H9 (cell line): ENCODE measurements at regions not wholly inside any gene's neighbourhood (a gene's known extent, or its start where the extent isn't known, plus 50 kb on each side); places are given as distances from the start of the nearest gene placed in this dataset.

Source experiments
- DNase-seq: peaks from one replicate; pipeline ENCODE4 v3.0.0-alpha.2; 2017
- H2AFZ ChIP-seq: one replicate; pipeline ENCODE4 v1.6.1; 2013; ENCODE audit warnings: mild to moderate bottlenecking, low read length, control low read depth, moderate library complexity
- H2AK5ac ChIP-seq: 2 replicates; pipeline ENCODE4 v1.6.1; 2013; ENCODE audit warnings: low read length, control low read depth, mixed read lengths; ENCODE audit not compliant: insufficient read length
- H2BK120ac ChIP-seq: one replicate; pipeline ENCODE4 v1.6.1; 2013; ENCODE audit warnings: low read depth, mild to moderate bottlenecking, low read length, control low read depth, inconsistent platforms; ENCODE audit not compliant: poor library complexity, severe bottlenecking
- H2BK12ac ChIP-seq: 2 replicates; pipeline ENCODE4 v1.6.1; 2013; ENCODE audit warnings: low read length, control low read depth, mixed read lengths, low read depth; ENCODE audit not compliant: insufficient read length
- H2BK15ac ChIP-seq: 2 replicates; pipeline ENCODE4 v1.6.1; 2013; ENCODE audit warnings: low read depth, low read length, control low read depth
- H2BK20ac ChIP-seq: one replicate; pipeline ENCODE4 v1.6.1; 2013; ENCODE audit warnings: low read depth, mild to moderate bottlenecking, low read length, control low read depth, inconsistent platforms; ENCODE audit not compliant: poor library complexity, severe bottlenecking
- H2BK5ac ChIP-seq: 2 replicates; pipeline ENCODE4 v1.6.1; 2013; ENCODE audit warnings: low read length, control low read depth, mixed read lengths; ENCODE audit not compliant: insufficient read length
- H3K14ac ChIP-seq: 2 replicates; pipeline ENCODE4 v1.6.1; 2013; ENCODE audit warnings: low read length, control low read depth; ENCODE audit not compliant: insufficient read depth
- H3K18ac ChIP-seq: 2 replicates; pipeline ENCODE4 v1.6.1; 2013; ENCODE audit warnings: low read depth, mild to moderate bottlenecking, mixed read lengths, low read length, control low read depth; ENCODE audit not compliant: insufficient read length
- H3K23ac ChIP-seq: 2 replicates; pipeline ENCODE4 v1.6.1; 2013; ENCODE audit warnings: low read length, control low read depth, mixed read lengths, low read depth; ENCODE audit not compliant: insufficient read length
- H3K23me2 ChIP-seq: 2 replicates; pipeline ENCODE4 v1.6.1; 2013; ENCODE audit warnings: low read depth, mild to moderate bottlenecking, mixed read lengths, low read length, control low read depth; ENCODE audit not compliant: insufficient read length, poor library complexity, severe bottlenecking
- H3K27ac ChIP-seq: 2 replicates; pipeline ENCODE4 v1.5.1; 2013; ENCODE audit warnings: low read length, control low read depth, mixed read lengths, low read depth; ENCODE audit not compliant: insufficient read length
- H3K27me3 ChIP-seq: 2 replicates; pipeline ENCODE4 v1.6.1; 2013; ENCODE audit warnings: low read length, control low read depth, inconsistent platforms; ENCODE audit not compliant: insufficient read depth
- H3K4ac ChIP-seq: 2 replicates; pipeline ENCODE4 v1.6.1; 2013; ENCODE audit warnings: low read depth, mild to moderate bottlenecking, control low read depth, inconsistent platforms, low read length, moderate library complexity
- H3K4me1 ChIP-seq: 2 replicates; pipeline ENCODE4 v1.6.1; 2013; ENCODE audit warnings: low read length, control low read depth, inconsistent platforms; ENCODE audit not compliant: insufficient read depth
- H3K4me2 ChIP-seq: 2 replicates; pipeline ENCODE4 v1.6.1; 2013; ENCODE audit warnings: low read length, control low read depth, mixed read lengths; ENCODE audit not compliant: insufficient read length, insufficient read depth
- H3K56ac ChIP-seq: 2 replicates; pipeline ENCODE4 v1.6.1; 2013; ENCODE audit warnings: low read depth, mild to moderate bottlenecking, mixed read lengths, low read length, control low read depth; ENCODE audit not compliant: insufficient read length
- H3K79me1 ChIP-seq: 2 replicates; pipeline ENCODE4 v1.6.1; 2013; ENCODE audit warnings: low read depth, mild to moderate bottlenecking, moderate library complexity, low read length, control low read depth, inconsistent platforms; ENCODE audit not compliant: insufficient read depth, poor library complexity, severe bottlenecking
- H3K79me2 ChIP-seq: 2 replicates; pipeline ENCODE4 v1.6.1; 2013; ENCODE audit warnings: low read length, control low read depth, inconsistent platforms; ENCODE audit not compliant: insufficient read depth
- H3K9ac ChIP-seq: 2 replicates; pipeline ENCODE4 v1.6.1; 2013; ENCODE audit warnings: low read length, control low read depth, mixed read lengths; ENCODE audit not compliant: insufficient read length; ENCODE audit errors: extremely low read depth
- H3K9me3 ChIP-seq: one replicate; pipeline ENCODE4 v1.6.1; 2013; ENCODE audit warnings: low read depth, low read length, inconsistent platforms; ENCODE audit not compliant: control insufficient read depth
- H3T11ph ChIP-seq: one replicate; pipeline ENCODE4 v1.6.1; 2013; ENCODE audit warnings: mild to moderate bottlenecking, low read length, control low read depth, inconsistent platforms
- H4K20me1 ChIP-seq: one replicate; pipeline ENCODE4 v1.6.1; 2013; ENCODE audit not compliant: control insufficient read depth, insufficient read length, insufficient read depth
- H4K5ac ChIP-seq: 2 replicates; pipeline ENCODE4 v1.6.1; 2013; ENCODE audit warnings: low read depth, mild to moderate bottlenecking, mixed read lengths, low read length, control low read depth; ENCODE audit not compliant: insufficient read length
- H4K8ac ChIP-seq: replicated peaks from 2 replicates; pipeline ENCODE4 v1.6.1; 2013; ENCODE audit warnings: low read length, control low read depth, mixed read lengths, low read depth; ENCODE audit not compliant: insufficient read length
- H4K91ac ChIP-seq: 2 replicates; pipeline ENCODE4 v1.6.1; 2013; ENCODE audit warnings: low read depth, mild to moderate bottlenecking, moderate library complexity, mixed read lengths, low read length, control low read depth; ENCODE audit not compliant: insufficient read length
- H3K27ac Mint-ChIP-seq, 3 experiments: 2 replicates in 2 of 3; 3 replicates in 1 of 3; pipeline ENCODE4 v1.8.0; 2020 to 2021; ENCODE audit warnings: mixed read lengths in 3 of 3, mild to moderate bottlenecking in 1 of 3, moderate library complexity in 1 of 3
- H3K27me3 Mint-ChIP-seq: 2 replicates; pipeline ENCODE4 v1.8.0; 2021; ENCODE audit warnings: low read depth, mild to moderate bottlenecking, moderate library complexity, mixed read lengths
- H3K36me3 Mint-ChIP-seq, 3 experiments: 2 replicates in 2 of 3; 3 replicates in 1 of 3; pipeline ENCODE4 v1.8.0; 2020 to 2021; ENCODE audit warnings: low read depth in 3 of 3, mixed read lengths in 3 of 3; ENCODE audit not compliant: insufficient read depth in 1 of 3
- H3K4me1 Mint-ChIP-seq, 2 experiments: 2 replicates each; pipeline ENCODE4 v1.8.0; 2020; ENCODE audit warnings: mixed read lengths in 2 of 2
- H3K4me3 Mint-ChIP-seq, 2 experiments: 2 replicates in 1 of 2; 3 replicates in 1 of 2; pipeline ENCODE4 v1.8.0; 2020 to 2021; ENCODE audit warnings: mild to moderate bottlenecking in 2 of 2, mixed read lengths in 2 of 2, moderate library complexity in 1 of 2
- H3K9me3 Mint-ChIP-seq, 2 experiments: 2 replicates in 1 of 2; 3 replicates in 1 of 2; pipeline ENCODE4 v1.8.0; 2020; ENCODE audit warnings: mild to moderate bottlenecking in 2 of 2, mixed read lengths in 2 of 2, moderate library complexity in 1 of 2
- CTCF ChIP-seq: fragments of 200-600 bp; sonication (generic); conservative IDR thresholded peaks from 3 replicates; pipeline ENCODE4 v1.8.0; 2021; ENCODE audit warnings: antibody characterized with exemption, mild to moderate bottlenecking
- WGBS: extraction: QIAGEN DNeasy Blood & Tissue Kit; methylation state at CpG from one replicate; pipeline ENCODE4 v1.1.7; 2013; ENCODE audit warnings: missing lambda C conversion rate, low lambda C conversion rate, mixed read lengths; ENCODE audit not compliant: insufficient read length; ENCODE audit errors: extremely low coverage; 5-methylcytosine and 5-hydroxymethylcytosine counted together

GRCh38 chr10:44205067-44205466 lies 179.8 kb downstream of the CXCL12 start:
- Histone ChIP-seq H3K9me3 (no peaks in the 10 kb centered on the region), H2BK20ac (no peak overlapping the region), H2BK5ac (no peak overlapping the region), H4K5ac (no peak overlapping the region), H2AFZ (no peak overlapping the region), H3K79me2 (no peaks in the 10 kb centered on the region), H4K8ac (no peak overlapping the region), H3K23me2 (no peaks in the 10 kb centered on the region), H3K14ac (no peak overlapping the region), H3K27me3 (no peaks in the 10 kb centered on the region), H2BK12ac (no peak overlapping the region), H2BK15ac (no peak overlapping the region), H3T11ph (no peak overlapping the region), H3K79me1 (no peaks in the 10 kb centered on the region), H3K27ac (no peak overlapping the region), H3K23ac (no peak overlapping the region), H4K20me1 (no peaks in the 10 kb centered on the region), H2BK120ac (no peak overlapping the region), H2AK5ac (no peak overlapping the region), H3K4ac (no peak overlapping the region), H4K91ac (no peak overlapping the region), H3K56ac (no peak overlapping the region), H3K18ac (no peak overlapping the region), H3K4me1 (no peaks in the 10 kb centered on the region), H3K9ac (no peak overlapping the region), H3K4me2 (no peak overlapping the region)
- TF ChIP-seq CTCF = no peak
- Mint-ChIP-seq H3K27ac (peak overlapping the region in 2 of 3 experiments; percentile 26 to 97; a peak in 2 of 7 replicates), H3K36me3 (peaks cover 0 to 22% (median 7%) of the 10 kb centered on the region in 3 experiments; a peak in 4 of 7 replicates), H3K27me3 (no peaks in the 10 kb centered on the region; the same call in 1 of the 2 replicates), H3K4me3 (no peak overlapping the region), H3K9me3 (peaks cover 12 to 18% of the 10 kb centered on the region in 2 experiments; a peak in 4 of 5 replicates), H3K4me1 (peaks cover 21 to 30% of the 10 kb centered on the region in 2 experiments)
- no CpG with 5 or more reads among the region's 3 CpGs for WGBS
- no peak for DNase-seq
